ENCODE measurements at regions not wholly inside any gene's neighbourhood (a gene's known extent, or its start where the extent isn't known, plus 50 kb on each side); places are given as distances from the start of the nearest gene placed in this dataset.

DNA sequence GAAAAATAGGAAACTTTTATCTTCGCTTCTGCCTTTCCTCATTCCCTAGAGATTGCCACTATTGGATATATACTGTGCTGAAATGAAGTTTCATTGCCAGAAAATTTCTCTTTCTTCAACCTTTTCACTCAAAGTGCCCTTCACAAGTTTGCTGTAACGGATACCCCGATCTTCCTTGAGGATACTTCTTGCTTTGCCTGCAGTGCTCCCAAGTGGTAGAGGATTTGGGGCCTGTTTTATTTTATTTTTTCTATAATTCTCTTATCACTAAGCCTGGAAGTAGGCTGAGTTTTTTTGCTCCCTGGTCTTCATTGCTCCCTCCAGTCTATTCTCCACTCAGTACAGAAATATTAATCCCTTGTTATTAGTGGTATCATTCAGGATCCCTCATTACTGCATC is 481.4 kb upstream of the CDH18 start:
- TF ChIP-seq, protein P1, sequence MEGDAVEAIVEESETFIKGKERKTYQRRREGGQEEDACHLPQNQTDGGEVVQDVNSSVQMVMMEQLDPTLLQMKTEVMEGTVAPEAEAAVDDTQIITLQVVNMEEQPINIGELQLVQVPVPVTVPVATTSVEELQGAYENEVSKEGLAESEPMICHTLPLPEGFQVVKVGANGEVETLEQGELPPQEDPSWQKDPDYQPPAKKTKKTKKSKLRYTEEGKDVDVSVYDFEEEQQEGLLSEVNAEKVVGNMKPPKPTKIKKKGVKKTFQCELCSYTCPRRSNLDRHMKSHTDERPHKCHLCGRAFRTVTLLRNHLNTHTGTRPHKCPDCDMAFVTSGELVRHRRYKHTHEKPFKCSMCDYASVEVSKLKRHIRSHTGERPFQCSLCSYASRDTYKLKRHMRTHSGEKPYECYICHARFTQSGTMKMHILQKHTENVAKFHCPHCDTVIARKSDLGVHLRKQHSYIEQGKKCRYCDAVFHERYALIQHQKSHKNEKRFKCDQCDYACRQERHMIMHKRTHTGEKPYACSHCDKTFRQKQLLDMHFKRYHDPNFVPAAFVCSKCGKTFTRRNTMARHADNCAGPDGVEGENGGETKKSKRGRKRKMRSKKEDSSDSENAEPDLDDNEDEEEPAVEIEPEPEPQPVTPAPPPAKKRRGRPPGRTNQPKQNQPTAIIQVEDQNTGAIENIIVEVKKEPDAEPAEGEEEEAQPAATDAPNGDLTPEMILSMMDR (IDR thresholded peaks at IDR 0.05): no peak
- TF ChIP-seq POLR2A (IDR thresholded peaks at IDR 0.05): no peak
